LHCN-M2 (cell line): ENCODE measurements at regions not wholly inside any gene's neighbourhood (a gene's known extent, or its start where the extent isn't known, plus 50 kb on each side); places are given as distances from the start of the nearest gene placed in this dataset.
A peak's percentile ranks its signal among the peaks of the same experiment; 100 is the strongest.
"Not testable (repeated sequence)": the region's sequence is repeated elsewhere in the genome, so short reads cannot be mapped to it uniquely, and the experiment has no call there.

Source experiments
- DNase-seq: peaks from one replicate; pipeline ENCODE4 v3.0.0-alpha.2; 2012; ENCODE audit warnings: low read depth

DNA sequence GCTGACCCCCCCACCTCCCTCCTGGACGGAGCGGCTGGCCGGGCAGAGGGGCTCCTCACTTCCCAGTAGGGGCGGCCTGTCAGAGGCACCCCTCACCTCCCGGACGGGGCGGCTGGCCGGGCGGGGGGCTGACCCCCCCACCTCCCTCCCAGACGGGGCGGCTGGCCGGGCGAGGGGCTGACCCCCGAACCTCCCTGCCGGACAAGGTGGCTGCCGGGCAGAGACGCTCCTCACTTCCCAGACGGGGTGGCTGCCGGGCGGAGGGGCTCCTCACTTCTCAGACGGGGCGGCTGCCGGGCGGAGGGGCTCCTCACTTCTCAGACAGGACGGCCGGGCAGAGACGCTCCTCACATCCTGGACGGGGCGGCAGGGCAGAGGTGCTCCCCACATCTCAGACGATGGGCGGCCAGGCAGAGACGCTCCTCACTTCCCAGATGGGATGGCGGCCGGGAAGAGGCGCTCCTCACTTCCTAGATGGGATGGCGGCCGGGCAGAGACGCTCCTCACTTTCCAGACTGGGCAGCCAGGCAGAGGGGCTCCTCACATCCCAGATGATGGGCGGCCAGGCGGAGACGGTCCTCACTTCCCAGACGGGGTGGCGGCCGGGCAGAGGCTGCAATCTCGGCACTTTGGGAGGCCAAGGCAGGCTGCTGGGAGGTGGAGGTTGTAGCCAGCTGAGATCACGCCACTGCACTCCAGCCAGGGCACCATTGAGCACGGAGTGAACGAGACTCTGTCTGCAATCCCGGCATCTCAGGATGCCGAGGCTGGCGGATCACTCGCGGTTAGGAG lies 66.2 kb upstream of the PAPPA2 start:
- DNase-seq = not testable (repeated sequence)

DNA sequence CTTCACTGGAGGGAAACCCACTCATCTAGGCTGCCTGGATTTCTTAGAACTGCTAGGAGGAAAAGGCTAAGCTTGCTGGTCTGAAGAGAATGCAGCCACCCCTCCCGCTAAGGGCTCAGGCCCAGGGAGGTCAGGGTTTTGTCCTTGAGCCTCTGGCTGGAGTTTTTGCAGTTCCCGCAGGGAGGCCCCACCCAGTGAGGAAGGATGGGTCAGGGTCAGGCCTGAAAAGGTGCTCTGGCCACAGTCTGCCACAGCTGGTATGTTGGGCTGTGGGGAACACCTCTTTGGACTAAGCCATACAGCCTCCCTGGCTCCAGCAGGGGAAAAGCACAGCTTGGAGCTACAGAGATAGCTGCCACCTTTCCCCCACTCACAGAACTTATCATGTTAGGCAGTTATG lies 71.4 kb upstream of the PAPPA2 start:
- no peak for DNase-seq

DNA sequence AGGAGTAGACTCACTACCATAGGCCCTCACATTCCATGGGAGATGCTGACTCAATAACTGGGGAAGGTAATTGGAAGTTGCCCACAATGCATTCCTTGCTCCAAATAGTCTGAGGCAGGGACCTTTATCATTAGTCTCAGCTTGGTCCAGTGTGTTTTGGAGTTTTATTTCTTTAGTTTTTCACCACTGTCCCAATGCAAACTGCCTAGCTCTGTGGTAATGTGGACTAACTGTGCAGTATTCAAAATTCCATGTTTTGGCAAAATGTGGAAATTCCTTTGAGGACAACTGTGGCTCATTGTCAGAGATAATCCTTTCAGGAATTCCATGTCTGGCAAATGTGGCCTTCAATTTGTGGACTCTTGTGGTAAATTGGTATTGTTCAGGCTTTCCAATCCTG lies 78.1 kb upstream of the PAPPA2 start:
- no peak for DNase-seq

DNA sequence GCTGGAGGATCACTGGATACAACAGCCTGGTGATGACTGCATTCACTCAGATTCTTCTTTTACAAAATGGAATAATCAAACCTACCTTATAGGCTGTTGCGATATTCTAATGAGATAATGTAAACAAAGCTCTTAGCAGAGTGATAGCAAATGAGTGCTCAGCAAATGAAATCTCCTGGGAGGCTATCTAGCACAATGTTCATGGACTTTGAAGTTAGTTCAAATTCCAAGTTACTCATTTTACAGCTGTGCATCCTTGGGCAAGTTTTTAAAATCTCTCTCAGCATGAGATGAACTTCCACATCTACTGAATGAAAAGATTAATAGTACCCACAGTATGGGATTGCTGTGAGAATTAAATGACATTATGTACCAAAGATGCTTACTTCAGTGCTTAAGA lies 80.8 kb upstream of the PAPPA2 start:
- no peak for DNase-seq

DNA sequence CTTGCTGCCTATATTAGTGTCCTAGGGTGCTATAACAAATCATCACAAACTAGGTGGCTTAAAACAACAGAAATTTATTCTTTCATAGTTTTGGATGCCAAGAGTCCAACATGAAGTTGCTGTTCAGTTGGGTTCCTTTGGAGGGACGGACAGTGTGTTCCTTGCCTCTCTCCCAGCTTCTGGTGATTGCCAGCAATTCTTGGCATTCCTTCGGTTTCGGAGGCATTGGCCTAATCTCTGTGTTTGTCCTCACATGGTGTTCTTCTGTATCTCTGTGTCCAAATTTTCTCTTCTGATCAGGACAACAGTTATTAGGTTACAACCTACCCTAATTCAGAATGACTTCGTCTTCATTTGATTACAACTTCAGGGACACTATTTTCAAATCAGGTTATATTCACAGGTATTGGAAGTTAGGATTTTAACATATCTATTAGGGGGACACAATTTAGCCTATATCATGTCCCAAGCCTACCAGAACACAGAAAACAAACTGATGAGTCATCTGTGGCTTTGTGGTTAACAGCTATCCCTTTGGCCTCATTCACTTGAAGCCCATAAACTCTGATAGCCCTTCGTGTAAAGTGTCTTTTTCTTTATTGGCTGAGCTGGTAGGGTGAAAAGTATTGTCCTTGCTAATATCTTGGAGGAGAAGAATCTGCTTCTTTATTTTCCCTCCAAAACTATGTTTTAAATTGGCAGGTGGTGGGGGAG lies 83.2 kb upstream of the PAPPA2 start:
- DNase-seq = peak; percentile 0

DNA sequence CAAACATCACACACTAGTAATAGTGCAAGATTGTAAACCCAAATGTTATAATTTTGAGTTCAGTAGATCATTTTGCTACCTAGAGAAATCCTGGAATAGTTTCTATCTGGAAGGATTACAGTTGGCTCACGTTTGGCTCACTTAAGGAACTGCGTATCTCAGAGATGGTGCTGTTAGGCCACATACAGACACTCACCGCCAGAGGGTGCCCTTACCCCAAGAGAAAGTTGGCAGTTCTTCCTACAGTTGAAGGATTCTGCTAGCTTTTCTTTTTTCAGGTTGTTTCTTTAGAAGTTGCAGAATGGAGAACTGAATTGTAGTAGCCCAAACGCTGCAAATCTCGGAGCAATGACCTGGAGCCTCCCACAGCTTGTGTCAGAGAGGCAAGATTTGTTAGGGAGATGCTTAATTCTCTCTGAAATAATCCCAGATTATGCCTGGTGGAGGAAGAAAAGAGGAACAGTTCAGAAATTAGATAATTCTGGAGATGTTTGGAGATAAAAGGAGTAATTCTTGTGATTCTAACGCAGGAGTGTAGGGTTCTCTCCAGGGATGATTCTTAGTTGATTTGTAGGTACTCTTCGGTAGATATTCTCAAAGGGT lies 87.9 kb upstream of the PAPPA2 start:
- DNase-seq = peak; percentile 42

DNA sequence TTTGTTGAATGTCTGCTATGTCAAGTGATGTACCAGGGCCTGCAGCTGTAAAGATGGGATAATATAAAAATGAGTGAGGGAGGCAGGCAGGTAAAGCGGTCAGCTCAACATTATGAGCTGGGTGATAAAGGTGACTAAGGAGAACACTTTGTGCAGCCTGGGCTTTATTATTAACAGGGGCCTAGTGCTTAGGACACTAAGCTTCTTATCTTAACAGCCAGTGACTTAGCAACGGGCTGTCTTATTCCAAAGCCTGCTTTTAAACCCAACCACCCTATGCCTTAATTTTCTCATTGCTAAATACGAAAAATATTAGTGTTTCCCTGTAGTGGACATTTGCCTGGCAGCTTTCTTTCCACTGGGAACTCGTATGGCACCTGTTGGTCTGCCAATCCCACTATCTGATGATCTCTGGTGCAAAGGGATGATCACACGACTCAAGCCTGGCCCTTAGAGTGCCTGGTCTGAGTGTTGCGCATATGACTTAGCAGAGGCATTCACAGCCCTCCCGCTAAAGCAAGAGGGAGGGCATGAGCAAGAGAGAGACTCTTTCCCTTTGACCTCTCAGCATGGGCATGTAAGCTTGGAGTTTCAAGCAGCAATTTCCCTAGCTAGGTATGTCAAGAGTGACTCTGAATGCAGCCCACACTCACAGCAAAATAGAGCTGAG lies 98.6 kb upstream of the PAPPA2 start:
- DNase-seq = no peak

DNA sequence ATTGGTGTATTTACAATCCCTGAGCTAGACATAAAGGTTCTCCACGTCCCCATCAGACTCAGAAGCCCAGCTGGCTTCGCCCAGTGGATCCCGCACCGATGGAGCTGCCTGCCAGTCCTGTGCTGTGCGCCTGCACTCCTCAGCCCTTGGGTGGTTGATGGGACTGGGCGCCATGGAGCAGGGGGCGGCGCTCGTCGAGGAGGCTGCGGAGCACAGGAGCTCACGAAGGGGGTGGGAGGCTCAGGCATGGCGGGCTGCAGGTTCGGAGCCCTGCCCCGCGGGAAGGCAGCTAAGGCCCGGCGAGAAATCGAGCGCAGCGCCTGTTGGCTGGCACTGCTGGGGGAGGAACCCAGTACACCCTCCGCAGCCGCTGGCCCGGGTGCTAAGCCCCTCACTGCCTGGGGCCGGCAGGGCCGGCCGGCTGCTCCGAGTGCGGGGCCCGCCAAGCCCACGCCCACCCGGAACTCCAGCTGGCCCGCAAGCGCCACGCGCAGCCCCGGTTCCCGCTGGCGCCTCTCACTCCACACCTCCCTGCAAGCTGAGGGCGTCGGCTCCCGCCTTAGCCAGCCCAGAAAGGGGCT lies 113.8 kb upstream of the PAPPA2 start:
- DNase-seq = not testable (repeated sequence)

DNA sequence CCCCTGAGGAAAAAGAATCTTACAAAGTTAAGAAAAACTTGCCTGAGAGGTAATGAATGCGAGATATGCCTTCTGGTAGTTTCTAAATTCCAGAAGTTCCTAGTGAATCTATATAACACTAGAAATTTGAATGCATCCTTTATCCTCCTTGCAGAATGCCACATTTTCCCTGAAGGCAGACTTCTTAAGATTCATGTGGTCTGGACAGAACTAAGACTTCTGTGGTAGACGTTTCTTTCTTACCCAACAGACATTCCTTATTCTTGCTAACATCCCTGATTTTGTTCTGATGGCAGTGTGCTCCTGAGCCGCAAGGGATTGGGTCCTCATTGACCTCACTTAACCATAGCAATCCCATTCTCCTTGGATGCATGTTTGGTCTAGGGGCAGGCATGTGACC lies 121.3 kb upstream of the PAPPA2 start:
- DNase-seq = no peak

DNA sequence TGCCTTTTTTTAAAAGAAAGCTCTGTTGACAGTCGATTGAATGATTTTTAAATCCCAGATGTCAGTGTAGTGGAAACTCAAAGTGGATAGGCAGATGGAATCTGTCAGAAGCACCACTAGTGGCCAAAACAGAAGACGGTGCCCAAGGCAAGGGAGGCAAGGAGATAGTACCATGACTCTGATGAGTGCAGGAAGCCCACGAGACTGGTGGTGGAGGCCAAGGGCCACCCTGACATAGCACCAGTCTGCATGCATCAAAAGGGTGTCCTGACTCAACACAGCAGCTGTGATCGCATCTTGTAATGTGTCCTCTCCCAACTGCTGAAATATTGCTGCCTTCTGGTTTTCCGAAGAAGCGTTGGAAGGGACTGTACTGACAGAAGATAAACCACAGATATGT lies 124.1 kb upstream of the PAPPA2 start:
- DNase-seq = no peak

DNA sequence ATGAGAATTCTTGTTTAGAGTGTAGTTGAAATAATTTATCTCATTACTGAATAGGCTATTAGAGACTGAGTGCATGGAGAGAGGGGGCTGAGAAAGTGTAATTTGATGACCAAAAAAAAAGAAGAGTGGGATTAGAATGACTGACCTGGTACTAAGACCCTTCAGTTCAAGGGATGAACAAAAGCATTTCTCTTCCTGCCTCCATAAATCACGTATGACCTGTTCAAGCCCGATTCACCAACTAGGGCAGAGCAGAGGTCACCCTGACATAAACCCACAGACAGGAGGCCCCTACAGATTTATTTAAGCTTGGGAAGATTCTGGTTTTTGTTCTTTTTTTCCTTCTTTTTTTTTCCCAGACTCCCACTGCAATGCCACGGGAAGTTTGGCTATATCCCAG lies 123.7 kb upstream of the COP1 start:
- no peak for DNase-seq

DNA sequence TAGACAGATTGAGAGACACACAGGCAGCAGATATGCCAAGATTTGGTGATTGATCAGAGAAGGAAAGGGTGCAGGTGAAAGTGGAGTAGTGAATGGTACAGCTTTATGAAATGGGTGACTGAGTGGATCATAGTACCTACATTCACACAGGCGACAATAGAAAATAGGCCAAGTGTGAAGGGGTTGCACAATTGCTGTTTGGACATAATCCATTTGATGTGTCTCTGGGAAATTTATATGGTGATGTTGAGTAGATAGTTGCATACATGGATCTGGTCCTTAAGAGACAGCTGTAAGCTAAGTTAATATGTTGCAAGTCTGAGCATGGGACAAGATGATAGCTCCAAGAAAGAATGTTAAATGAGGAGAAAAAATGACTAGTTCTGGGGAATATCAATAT lies 118.6 kb upstream of the COP1 start:
- DNase-seq = no peak

DNA sequence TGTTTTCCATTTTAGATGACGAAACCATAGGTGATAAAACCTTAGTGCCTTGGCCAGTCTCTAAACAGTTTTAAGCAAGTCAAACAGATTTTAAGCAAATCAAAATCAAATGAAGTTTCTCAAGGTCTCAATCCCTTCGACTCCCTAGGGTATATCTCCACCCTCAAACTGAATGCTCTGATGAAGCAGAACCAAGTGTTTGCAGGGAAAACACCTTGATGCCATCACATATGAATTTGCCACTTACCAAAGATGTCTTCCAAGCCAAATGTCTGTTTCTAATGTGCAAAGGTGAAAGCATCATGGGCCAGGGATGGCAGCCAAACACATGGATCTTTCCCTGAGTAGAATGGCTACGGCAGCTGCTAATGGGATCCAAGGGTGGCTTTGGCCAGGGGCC lies 116.4 kb upstream of the COP1 start:
- no peak for DNase-seq

DNA sequence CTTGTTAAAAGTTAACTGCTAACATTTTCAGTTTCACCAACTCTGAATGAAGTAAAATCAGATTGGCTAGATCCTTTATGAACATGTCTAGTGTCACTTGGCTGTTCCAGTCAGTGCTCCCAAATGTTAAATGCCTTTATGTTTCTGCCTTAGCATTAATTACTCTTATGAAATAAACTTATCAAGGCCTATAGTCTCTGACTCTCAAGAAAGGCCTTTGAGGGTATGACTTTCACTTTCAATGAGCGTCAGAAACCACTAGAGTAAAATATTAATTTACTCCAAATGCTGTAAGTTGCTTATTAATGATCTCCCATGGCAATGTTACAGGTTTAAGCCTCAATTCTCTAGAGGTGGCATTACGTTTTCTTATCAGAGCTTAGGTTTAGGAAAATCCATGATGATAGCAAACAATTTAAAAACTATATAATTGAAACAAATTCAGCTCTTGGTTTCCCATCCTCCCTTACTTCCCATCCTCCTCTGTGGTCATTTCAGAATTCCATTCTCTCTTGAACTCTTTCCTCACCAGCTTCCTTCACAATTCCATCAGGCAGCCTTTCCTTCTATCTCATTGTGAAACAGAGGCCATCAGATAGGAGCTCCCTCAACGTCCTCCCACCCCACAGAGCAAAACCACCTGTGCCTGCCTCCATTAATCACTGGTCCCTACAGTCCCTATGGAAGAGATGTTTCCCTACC lies 108.6 kb upstream of the COP1 start:
- DNase-seq = no peak

DNA sequence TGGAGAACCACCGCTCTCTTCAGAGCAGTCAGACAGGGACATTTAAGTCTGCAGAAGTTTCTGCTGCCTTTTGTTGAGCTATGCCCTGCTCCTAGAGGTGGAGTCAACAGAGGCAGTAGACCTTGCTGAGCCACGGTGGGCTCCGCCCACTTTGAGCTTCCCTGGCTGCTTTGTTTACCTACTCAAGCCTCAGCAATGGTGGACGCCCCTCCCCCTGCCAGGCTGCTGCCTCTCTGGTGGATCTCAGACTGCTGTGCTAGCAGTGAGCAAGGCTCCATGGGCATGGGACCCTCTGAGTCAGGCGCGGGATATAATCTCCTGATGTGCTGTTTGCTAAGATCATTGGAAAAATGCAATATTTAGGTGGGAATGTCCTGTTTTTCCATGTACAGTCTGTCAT lies 89.5 kb upstream of the COP1 start:
- DNase-seq = not testable (repeated sequence)

DNA sequence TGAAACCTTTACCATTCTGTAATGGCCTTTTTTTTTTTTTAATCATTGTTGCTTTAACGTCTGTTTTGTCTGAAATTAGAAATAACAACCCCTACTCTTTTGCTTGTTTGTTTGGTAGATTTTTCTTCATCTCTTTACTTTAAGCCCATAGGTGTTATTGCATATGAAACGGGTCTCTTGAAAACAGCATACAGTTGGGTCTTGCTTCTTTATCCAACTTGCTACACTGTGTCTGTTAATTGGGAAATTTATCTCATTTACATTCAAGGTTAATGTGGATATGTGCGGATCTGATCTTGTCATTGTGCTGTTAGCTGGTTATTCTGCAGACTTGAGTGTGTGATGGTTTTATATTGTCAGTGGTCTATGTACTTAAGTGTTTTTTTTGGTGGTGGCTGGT lies 78.9 kb upstream of the COP1 start:
- DNase-seq = no peak

DNA sequence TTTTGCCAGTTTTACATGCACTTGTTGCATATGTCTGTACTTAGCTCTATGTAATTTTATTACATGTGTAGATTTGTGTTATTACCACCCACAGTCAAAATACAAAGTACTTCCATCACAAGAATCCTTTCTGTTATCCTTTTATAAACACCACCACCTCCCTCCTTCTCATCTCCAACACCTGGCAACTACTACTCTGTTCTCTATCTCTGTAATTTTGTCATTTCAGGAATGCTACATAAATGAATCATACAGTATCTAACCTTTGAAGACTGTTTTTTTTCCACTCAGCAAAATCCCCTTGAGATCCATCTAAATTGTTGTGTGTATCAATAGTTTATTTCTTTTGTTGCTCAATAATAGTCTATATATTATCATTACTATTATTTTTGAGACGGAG lies 64.5 kb upstream of the COP1 start:
- DNase-seq = no peak
